ENCODE measurements at regions not wholly inside any gene's neighbourhood (a gene's known extent, or its start where the extent isn't known, plus 50 kb on each side); places are given as distances from the start of the nearest gene placed in this dataset.
"Not testable (repeated sequence)": the region's sequence is repeated elsewhere in the genome, so short reads cannot be mapped to it uniquely, and the experiment has no call there.

DNA sequence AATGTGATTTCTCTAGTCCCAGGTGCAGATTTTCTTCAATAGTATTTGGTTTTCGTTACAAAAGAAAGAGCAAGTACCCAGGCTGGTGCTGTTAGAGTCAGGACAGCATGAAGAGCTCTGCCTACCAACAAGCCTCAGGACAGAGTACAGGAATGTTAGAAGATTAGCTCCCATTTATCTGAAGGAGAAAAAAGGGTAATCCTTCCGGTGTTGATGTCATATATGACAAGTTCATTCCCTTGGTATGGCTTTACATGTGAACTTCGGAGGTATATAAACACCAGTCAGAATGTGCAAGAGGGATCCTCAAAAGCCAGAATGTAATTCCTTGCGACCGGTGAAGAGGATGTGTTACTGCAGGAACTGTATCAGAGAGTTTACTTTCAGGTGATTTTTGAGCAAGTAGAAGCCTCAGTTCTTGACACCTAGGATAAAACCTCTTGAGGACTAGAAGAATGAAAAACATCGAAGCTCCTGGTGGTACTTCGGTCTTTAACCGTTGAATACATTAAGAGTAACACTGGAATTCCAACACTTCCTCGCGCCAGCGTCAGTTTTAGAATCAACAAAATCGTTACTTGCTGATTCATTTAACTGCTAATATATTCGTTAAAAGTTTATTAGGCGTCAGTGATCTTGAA is 194.2 kb upstream of the ZNF184 start:
- TF ChIP-seq, protein P1, sequence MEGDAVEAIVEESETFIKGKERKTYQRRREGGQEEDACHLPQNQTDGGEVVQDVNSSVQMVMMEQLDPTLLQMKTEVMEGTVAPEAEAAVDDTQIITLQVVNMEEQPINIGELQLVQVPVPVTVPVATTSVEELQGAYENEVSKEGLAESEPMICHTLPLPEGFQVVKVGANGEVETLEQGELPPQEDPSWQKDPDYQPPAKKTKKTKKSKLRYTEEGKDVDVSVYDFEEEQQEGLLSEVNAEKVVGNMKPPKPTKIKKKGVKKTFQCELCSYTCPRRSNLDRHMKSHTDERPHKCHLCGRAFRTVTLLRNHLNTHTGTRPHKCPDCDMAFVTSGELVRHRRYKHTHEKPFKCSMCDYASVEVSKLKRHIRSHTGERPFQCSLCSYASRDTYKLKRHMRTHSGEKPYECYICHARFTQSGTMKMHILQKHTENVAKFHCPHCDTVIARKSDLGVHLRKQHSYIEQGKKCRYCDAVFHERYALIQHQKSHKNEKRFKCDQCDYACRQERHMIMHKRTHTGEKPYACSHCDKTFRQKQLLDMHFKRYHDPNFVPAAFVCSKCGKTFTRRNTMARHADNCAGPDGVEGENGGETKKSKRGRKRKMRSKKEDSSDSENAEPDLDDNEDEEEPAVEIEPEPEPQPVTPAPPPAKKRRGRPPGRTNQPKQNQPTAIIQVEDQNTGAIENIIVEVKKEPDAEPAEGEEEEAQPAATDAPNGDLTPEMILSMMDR (IDR thresholded peaks at IDR 0.05; ENCODE audit: borderline replicate concordance) = no peak
- Histone ChIP-seq H3K27me3 (ENCODE audit: low read depth) (peaks cover 100% of the 10 kb centered on the region), H3K4me3 (no peak overlapping the region), H3K9me3 (replicated peaks) (no peaks in the 10 kb centered on the region), H3K4me1 (no peaks in the 10 kb centered on the region), H3K27ac (replicated peaks) (no peak overlapping the region), H3K36me3 (no peaks in the 10 kb centered on the region)
- no peak for DNase-seq
- intact Hi-C loops (cut with micrococcal nuclease) = no loop called here

DNA sequence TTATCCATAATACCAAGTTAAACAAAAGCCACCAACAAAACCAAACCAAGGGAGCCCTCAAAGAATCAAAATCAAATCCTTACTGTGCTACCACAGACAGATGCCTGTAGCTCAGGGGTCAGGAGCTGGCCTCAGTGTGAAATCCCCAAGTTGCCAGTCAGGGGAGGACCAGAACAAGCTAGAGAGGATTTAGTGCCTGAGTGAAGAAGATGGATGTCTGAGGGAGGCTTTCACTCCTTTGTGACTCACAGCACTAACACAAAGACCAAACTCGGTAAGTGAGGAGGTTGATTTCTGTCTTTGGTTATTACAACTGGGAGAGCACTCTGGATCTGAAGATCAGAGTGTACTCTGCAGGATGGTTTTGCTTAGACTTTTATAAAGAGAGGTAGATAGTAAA is 189.9 kb upstream of the ZNF184 start:
- intact Hi-C loops (cut with micrococcal nuclease) = no loop called here
- TF ChIP-seq, protein P1 (IDR thresholded peaks at IDR 0.05; ENCODE audit: borderline replicate concordance) = no peak
- Histone ChIP-seq H3K27me3 (ENCODE audit: low read depth) (peaks cover 72% of the 10 kb centered on the region), H3K36me3 (no peaks in the 10 kb centered on the region), H3K27ac (replicated peaks) (no peak overlapping the region), H3K4me3 (no peak overlapping the region), H3K4me1 (no peaks in the 10 kb centered on the region), H3K9me3 (replicated peaks) (peaks cover 7% of the 10 kb centered on the region)
- DNase-seq = no peak

DNA sequence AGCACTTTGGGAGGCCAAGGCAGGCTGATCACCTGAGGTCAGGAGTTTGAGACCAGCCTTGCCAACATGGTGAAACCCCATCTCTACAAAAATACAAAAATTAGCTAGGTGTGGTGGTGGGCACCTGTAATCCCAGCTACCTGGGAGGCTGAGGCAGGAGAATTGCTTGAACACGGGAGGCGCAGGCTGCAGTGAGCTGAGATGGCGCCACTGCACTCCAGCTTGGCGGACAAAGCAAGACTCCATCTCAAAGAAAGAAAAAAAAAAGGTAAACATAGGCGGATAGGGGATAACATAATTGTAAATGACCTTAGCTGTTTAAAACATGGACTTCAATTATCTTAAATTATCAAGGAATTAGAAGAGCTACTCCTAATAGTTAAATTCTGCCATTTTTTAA is 189.3 kb upstream of the ZNF184 start:
- intact Hi-C loops (cut with micrococcal nuclease) = not testable (repeated sequence)

DNA sequence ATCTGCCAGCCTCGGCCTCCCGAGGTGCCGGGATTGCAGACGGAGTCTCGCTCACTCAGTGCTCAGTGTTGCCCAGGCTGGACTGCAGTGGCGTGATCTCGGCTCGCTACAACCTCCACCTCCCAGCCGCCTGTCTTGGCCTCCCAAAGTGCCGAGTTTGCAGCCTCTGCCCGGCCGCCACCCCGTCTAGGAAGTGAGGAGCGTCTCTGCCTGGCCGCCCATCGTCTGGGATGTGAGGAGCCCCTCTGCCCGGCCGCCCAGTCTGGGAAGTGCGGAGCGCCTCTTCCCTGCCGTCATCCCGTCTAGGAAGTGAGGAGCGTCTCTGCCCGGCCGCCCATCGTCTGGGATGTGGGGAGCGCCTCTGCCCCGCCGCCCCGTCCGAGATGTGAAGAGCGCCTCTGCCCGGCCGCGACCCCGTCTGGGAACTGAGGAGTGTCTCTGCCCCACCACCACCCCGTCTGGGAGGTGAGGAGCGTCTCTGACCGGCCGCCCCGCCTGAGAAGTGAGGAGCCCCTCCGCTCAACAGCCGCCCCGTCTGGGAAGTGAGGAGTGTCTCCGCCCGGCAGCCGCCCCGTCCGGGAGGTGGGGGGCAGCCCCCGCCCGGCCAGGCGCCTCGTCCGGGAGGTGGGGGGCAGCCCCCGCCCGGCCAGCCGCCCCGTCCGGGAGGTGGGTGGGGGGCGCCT is 180.4 kb upstream of the ZNF184 start:
- H3K27ac ChIP-seq (replicated peaks); H3K4me3 ChIP-seq; H3K36me3 ChIP-seq; H3K9me3 ChIP-seq (replicated peaks); DNase-seq; intact Hi-C loops (cut with micrococcal nuclease); H3K4me1 ChIP-seq: not testable (repeated sequence)
- H3K27me3 ChIP-seq (ENCODE audit: low read depth) = peaks cover 90% of the 10 kb centered on the region

More for the DNA sequence above, 189.3 kb upstream of the ZNF184 start:
- H3K9me3 ChIP-seq (replicated peaks); H3K4me3 ChIP-seq; DNase-seq; H3K36me3 ChIP-seq; H3K27ac ChIP-seq (replicated peaks); H3K4me1 ChIP-seq: not testable (repeated sequence)
- peaks cover 69% of the 10 kb centered on the region for H3K27me3 ChIP-seq (ENCODE audit: low read depth)

DNA sequence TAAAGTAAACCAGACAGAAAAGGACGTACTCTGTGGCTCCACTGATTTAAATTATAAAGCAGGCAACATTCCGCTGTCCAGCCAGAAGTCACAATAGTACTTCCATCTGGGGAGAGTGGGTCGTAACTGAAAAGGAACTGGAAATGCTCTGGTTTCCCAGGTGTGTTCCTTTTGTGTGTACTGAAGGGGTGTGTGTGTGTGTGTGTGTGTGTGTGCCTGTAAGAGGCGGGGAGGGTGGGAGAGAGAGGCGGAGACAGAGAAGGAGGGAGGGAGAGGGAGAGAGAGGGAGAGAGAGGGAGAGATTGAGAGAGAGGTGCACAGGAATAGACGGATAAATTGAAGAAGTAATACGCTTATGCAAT is 178.4 kb upstream of the ZNF184 start:
- no peak overlapping the region for H3K27ac ChIP-seq (replicated peaks)
- H3K9me3 ChIP-seq (replicated peaks) = peaks cover 4% of the 10 kb centered on the region
- H3K36me3 ChIP-seq = no peaks in the 10 kb centered on the region
- H3K27me3 ChIP-seq (ENCODE audit: low read depth) = peaks cover 91% of the 10 kb centered on the region
- intact Hi-C loops (cut with micrococcal nuclease) = no loop called here
- TF ChIP-seq, protein P1 (IDR thresholded peaks at IDR 0.05; ENCODE audit: borderline replicate concordance) = no peak
- no peak overlapping the region for H3K4me3 ChIP-seq
- no peak for DNase-seq
- no peaks in the 10 kb centered on the region for H3K4me1 ChIP-seq

DNA sequence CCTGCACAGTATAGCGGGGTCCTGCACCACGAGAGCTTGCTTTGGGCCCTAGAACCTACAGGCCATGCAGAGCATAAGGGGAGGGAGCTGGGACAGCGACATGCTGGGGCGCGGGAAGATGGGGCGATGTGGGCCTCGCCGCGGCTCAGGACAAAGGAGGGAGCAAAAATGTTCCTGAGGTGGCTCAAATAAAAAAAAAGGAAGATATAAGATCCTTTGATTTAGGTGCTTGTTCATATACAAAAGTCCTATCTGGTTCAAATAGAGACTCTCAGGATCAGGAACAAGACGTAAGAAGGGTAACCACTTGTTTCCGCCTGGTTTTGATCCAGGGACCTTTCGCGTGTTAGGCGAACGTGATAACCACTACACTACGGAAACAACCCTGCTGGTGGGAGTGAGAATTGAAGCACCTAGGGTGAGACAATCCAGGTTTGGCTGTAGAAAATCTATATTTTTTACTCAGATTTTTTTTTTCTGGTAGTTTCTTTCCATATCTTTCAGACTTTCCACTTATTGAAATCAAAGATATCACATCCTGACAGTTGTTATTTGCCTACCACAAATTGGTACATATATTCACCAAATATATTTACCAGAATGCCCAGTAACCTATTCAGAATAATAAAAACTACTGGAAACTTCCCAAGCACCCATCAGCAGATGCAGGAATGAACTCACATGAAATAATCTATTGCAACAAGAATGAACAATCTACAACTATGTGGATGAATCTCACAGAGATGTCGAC is 177.9 kb upstream of the ZNF184 start:
- no peak for DNase-seq
- H3K36me3 ChIP-seq = no peaks in the 10 kb centered on the region
- peaks cover 4% of the 10 kb centered on the region for H3K9me3 ChIP-seq (replicated peaks)
- no peak overlapping the region for H3K27ac ChIP-seq (replicated peaks)
- no peaks in the 10 kb centered on the region for H3K4me1 ChIP-seq
- intact Hi-C loops (cut with micrococcal nuclease) = no loop called here
- TF ChIP-seq, protein P1 (IDR thresholded peaks at IDR 0.05; ENCODE audit: borderline replicate concordance) = no peak
- no peak overlapping the region for H3K4me3 ChIP-seq
- H3K27me3 ChIP-seq (ENCODE audit: low read depth) = peaks cover 96% of the 10 kb centered on the region
